ENCODE measurements at regions not wholly inside any gene's neighbourhood (a gene's known extent, or its start where the extent isn't known, plus 50 kb on each side); places are given as distances from the start of the nearest gene placed in this dataset.

- TF ChIP-seq CTCF (IDR thresholded peaks at IDR 0.05; ENCODE audit: low read depth, low read length, missing input control) (no peak), JUND (IDR thresholded peaks at IDR 0.05) (no peak), ATF3 (IDR thresholded peaks at IDR 0.05) (no peak), MAX (IDR thresholded peaks at IDR 0.05) (no peak), TAF1 (conservative IDR thresholded peaks at IDR 0.05) (no peak), EGR1 (IDR thresholded peaks at IDR 0.05; ENCODE audit: low read depth in 2 of 2) (no peak), ZBTB33 (IDR thresholded peaks at IDR 0.05) (no peak), REST (IDR thresholded peaks at IDR 0.05) (no peak), YY1 (IDR thresholded peaks at IDR 0.05) (no peak), RAD21 (IDR thresholded peaks at IDR 0.05) (no peak)
These were observed 304.3 kb upstream of the PRICKLE1 start for GRCh38 chr12:42893803-42894202.

Data from liver (tissue), 3 donors.